ENCODE measurements at regions not wholly inside any gene's neighbourhood (a gene's known extent, or its start where the extent isn't known, plus 50 kb on each side); places are given as distances from the start of the nearest gene placed in this dataset.

GRCh38 chr5:34517249-34517648, 138.9 kb upstream of the RAI14 start:
- H3K9me3 ChIP-seq = no peaks in the 10 kb centered on the region
- TF ChIP-seq CTCF (IDR thresholded peaks at IDR 0.05) = no peak
- no peak for ATAC-seq

GRCh38 chr5:34519489-34520220, 136.5 kb upstream of the RAI14 start:
- ATAC-seq = no peak
- DNase-seq = no peak
- Histone ChIP-seq H3K9me3 (no peaks in the 10 kb centered on the region), H3K4me3 (no peak overlapping the region), H3K4me1 (peaks cover 13% of the 10 kb centered on the region), H3K27ac (no peak overlapping the region), H3K27me3 (no peaks in the 10 kb centered on the region), H3K36me3 (no peaks in the 10 kb centered on the region)
- no peak for TF ChIP-seq CTCF (IDR thresholded peaks at IDR 0.05)
- intact Hi-C loops (cut with DNase I) = no loop called here

More at GRCh38 chr5:34517249-34517648, 138.9 kb upstream of the RAI14 start:
- intact Hi-C loops (cut with DNase I) = no loop called here
- Histone ChIP-seq H3K4me3 (no peak overlapping the region), H3K27ac (no peak overlapping the region), H3K4me1 (peaks cover 1% of the 10 kb centered on the region), H3K27me3 (no peaks in the 10 kb centered on the region), H3K36me3 (no peaks in the 10 kb centered on the region)
- DNase-seq = no peak

GRCh38 chr5:34521628-34522290, 134.4 kb upstream of the RAI14 start:
- peak; percentile 61 for ATAC-seq
- Histone ChIP-seq H3K9me3 (no peaks in the 10 kb centered on the region), H3K27me3 (no peaks in the 10 kb centered on the region), H3K36me3 (no peaks in the 10 kb centered on the region), H3K4me1 (peaks cover 20% of the 10 kb centered on the region), H3K4me3 (no peak overlapping the region), H3K27ac (no peak overlapping the region)
- TF ChIP-seq CTCF (IDR thresholded peaks at IDR 0.05) = no peak
- DNase-seq = no peak
- intact Hi-C loops (cut with DNase I) = no loop called here

GRCh38 chr5:34522599-34523386, 133.3 kb upstream of the RAI14 start:
- intact Hi-C loops (cut with DNase I) = no loop called here
- H3K4me1 ChIP-seq = peaks cover 20% of the 10 kb centered on the region
- TF ChIP-seq CTCF (IDR thresholded peaks at IDR 0.05) = peak; percentile 78
- H3K4me3 ChIP-seq = no peak overlapping the region
- H3K27ac ChIP-seq = no peak overlapping the region
- no peaks in the 10 kb centered on the region for H3K36me3 ChIP-seq
- H3K9me3 ChIP-seq = no peaks in the 10 kb centered on the region
- ATAC-seq (peak; percentile 93), DNase-seq (no peak)
- H3K27me3 ChIP-seq = no peaks in the 10 kb centered on the region

- no peaks in the 10 kb centered on the region for H3K27me3 ChIP-seq
- intact Hi-C loops (cut with DNase I) = no loop called here
- H3K36me3 ChIP-seq = no peaks in the 10 kb centered on the region
- ATAC-seq = no peak
- no peak overlapping the region for H3K4me3 ChIP-seq
- no peak for TF ChIP-seq CTCF (IDR thresholded peaks at IDR 0.05)
- no peaks in the 10 kb centered on the region for H3K9me3 ChIP-seq
- peaks cover 20% of the 10 kb centered on the region for H3K4me1 ChIP-seq
- DNase-seq = no peak
- no peak overlapping the region for H3K27ac ChIP-seq
Measured at GRCh38 chr5:34523387-34523726, 132.8 kb upstream of the RAI14 start.
